ENCODE measurements at regions not wholly inside any gene's neighbourhood (a gene's known extent, or its start where the extent isn't known, plus 50 kb on each side); places are given as distances from the start of the nearest gene placed in this dataset.

DNA sequence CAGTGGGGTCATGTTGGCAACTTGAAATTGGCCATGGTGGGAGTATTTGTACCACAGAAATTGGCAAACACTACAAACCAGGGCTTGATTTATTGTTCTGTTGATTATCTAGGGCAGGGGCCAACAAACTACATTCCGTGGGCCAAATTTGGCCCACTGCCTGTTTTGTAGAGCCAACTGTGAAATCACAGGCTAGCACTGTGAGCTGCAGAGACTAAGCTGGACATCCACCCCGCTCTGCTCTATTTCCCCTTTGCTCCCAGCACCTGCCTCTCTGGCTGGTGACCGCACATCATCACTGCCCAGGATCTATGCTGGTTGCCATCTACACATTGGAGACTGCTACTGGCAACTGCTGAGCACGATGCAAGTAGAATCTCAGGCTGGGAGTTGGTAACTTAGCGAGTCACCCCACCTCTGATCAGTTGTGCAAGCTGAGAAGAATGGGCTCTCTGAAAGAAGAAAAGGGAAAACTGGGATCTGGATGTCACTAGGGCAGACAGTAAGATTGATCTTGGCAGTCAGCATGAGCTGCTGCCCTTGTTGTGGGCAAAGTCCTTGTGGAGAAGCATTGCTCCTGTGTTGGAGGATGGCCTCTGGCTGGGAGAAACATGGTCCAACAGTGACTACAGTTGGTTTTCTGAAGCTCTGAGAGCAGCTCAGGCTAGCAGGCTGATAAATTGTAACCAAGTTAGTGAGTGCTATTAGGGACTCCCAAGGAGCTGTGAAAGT lies 144.7 kb upstream of the RAD23B start:
- no peak for TF ChIP-seq GATA3 (IDR thresholded peaks at IDR 0.05; ENCODE audit: low read depth, low read length)
- no peak for TF ChIP-seq GATA2 (IDR thresholded peaks at IDR 0.05; ENCODE audit: low read depth, low read length)

DNA sequence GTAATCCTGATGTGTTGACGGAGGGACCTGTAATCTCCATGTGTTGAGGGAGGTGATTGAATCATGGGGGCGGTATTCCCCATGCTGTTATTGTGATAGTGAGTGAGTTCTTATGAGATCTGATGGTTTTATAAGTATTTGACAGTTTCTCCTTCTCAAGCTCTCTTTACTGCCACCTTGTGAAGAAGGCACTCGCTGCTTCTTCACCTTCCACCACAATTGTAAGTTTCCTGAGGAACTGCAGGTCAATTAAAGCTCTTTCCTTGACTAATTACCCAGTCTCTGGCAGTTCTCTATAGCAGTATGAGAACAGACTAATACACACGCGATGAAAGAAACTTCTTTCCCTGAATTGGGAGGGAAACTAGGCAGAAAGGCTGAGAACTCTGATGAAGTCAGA lies 141.1 kb upstream of the RAD23B start:
- TF ChIP-seq GATA3 (IDR thresholded peaks at IDR 0.05; ENCODE audit: low read depth, low read length) (no peak), GATA2 (IDR thresholded peaks at IDR 0.05; ENCODE audit: low read depth, low read length) (no peak)

DNA sequence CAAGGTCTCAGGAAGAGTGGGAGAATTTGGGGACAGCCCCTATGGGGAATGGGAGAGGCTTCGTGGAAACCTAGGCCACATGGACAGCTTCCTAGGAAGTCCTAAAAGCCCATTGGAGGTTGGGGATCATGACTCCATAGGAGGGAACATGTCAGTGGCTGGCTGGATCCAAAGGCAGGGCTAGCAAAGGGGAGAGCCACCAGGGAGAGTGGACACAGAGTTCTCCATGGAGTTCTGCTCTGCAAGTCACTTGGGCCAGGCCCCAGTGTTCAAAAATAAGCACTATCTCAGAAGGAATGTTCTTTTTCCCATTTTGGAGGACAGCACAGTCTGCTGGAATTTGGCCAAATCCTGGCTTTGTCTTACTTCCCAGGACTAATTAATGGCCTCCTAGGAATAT lies 140.6 kb upstream of the RAD23B start:
- no peak for TF ChIP-seq GATA3 (IDR thresholded peaks at IDR 0.05; ENCODE audit: low read depth, low read length)
- TF ChIP-seq GATA2 (IDR thresholded peaks at IDR 0.05; ENCODE audit: low read depth, low read length), result no peak

DNA sequence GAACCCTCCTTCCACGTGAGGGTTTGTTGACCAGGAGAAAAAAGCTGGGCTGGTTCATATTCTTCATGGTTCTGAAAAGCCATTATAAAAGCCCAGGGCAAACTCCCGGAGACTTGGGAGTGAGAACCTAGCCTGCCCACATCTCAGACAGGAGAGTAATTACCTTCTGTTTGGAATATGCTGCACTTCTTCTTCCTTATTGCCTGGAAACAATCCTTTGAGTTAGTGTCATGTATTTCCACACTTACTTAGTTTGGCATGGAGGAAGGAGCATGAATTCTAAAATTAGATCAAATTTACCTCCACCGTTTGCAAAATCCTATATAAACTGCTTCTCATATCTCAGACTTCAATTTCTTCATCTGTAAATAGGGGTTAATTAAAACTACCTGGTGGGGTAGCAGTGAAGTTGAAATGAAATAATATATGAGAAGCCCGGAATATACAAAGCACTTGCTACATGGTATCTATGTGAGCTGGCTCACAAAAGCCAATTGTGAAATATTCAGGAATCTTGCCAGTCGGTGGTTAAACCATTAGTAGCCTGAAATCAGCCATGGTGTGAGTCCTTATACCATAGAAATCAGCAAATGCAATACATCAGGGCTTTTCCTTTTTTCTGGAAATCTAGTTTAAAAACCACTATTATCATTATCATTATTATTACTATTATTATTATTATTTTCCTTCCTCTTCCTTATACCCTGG lies 140.0 kb upstream of the RAD23B start:
- no peak for TF ChIP-seq GATA3 (IDR thresholded peaks at IDR 0.05; ENCODE audit: low read depth, low read length)
- no peak for TF ChIP-seq GATA2 (IDR thresholded peaks at IDR 0.05; ENCODE audit: low read depth, low read length)

DNA sequence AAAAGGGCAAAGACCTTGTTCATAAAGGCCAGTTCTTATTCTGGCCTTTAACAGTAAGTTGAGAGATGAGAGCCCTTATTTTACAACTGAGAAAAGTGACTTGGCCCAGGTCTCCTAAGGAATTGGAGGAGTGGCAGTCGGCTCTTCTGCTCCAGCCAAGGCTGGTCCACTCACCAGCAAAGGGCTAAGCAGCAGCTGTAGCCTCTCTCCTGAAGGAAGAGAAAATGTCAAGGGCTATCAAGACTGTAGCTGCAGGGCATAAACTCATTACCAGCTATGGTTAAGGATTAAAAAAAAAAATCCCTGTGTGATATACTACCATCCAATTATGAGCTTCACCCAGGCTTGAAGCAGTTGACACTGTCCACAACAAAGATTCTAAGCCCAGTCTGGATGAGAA lies 138.6 kb upstream of the RAD23B start:
- TF ChIP-seq GATA2 (IDR thresholded peaks at IDR 0.05; ENCODE audit: low read depth, low read length) (no peak), GATA3 (IDR thresholded peaks at IDR 0.05; ENCODE audit: low read depth, low read length) (no peak)

DNA sequence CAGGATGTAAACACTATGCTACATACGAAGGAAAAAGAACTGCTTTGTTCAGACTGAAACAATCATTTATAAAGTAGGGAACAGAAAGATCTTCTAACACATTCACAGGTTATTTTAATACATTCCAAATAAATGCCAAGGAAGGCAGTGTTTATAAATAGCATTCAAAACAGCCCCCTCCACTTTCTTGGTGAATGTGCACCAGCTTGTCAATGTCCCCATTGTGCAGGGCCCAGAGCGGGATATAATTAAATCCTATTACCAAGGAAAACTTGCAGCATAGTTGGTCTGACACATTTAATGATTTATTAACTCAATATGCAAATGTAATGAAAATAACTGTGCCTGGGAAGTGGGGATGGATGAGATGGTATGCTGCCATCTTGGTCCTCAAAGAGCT lies 135.9 kb upstream of the RAD23B start:
- TF ChIP-seq GATA2 (IDR thresholded peaks at IDR 0.05; ENCODE audit: low read depth, low read length) (no peak), GATA3 (IDR thresholded peaks at IDR 0.05; ENCODE audit: low read depth, low read length) (no peak)

DNA sequence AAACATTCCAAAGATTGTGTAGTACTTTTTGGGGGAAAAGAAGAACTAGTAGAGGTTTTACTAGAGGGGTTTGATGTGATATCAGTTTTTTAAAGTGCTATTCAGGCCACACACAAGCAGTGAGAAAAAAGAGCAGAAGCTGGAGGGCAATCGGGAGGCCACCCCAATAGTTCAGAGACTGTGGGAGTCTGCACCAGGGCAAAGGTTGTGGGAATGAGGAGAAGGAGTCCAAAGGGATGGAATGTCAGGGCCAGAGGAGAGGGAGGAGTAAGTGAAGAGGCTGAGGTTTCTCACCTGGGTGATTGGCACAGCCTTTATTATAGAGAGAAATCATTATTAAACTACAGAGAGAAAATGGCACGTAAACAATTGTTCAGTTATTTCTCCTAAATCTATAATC lies 134.9 kb upstream of the RAD23B start:
- TF ChIP-seq GATA3 (IDR thresholded peaks at IDR 0.05; ENCODE audit: low read depth, low read length) (no peak), GATA2 (IDR thresholded peaks at IDR 0.05; ENCODE audit: low read depth, low read length) (no peak)

DNA sequence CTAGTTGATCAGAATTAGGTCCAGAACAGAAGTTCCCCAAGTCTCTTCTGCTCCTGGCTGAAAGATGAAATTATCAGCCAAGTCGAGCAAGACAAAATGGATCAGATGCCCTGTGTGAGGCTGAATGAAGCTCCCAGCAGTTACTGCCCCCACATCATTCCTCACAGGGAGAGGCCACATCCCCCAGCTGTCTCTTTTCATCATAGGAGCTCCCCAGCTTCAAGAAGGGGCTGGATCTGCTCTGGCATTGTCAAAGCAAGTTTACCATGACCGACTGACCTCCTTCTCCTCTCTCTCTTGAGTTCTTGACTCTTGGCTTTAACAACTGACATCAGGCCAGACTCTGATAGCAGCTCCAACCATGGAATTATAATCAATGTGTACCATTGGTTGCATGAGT lies 133.3 kb upstream of the RAD23B start:
- TF ChIP-seq GATA3 (IDR thresholded peaks at IDR 0.05; ENCODE audit: low read depth, low read length) (no peak), GATA2 (IDR thresholded peaks at IDR 0.05; ENCODE audit: low read depth, low read length) (no peak)

DNA sequence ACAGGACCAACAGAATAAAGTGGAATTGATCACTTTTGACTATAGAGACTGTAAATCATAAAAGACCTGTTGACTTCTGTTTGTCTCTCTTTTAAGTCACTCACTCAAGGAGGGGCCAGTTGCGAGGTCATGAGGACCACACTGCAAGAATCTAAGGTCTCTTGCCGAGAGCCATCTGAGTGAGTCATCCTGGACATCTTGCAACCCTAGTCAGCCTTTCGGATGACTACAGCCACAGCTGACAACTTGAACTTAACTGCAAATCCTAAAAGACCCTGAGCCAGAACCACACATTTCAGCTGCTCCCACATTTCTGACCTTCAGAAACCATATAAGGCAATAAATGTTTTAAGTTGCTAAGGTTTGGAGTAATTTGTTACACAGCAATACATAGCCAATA lies 129.7 kb upstream of the RAD23B start:
- TF ChIP-seq GATA2 (IDR thresholded peaks at IDR 0.05; ENCODE audit: low read depth, low read length) (no peak), GATA3 (IDR thresholded peaks at IDR 0.05; ENCODE audit: low read depth, low read length) (no peak)

DNA sequence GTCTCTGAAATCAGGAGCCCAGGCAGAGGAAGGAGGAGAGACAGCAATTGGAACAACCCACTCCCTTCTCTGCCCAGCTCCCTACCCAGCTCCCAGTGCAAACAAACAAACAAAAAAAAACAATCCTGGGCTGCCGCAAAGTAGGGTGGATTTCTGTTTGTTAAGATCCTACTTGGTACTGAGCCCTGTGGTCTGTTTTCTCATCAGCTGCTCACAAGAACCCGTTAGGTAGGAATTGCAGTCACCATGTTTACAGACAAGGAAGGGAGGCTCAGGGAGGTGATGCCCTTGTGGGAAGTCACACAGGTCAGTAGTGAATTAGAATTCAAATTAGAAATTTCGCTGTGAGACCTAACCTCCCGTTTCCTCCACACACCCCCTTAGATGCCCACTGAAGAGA lies 128.8 kb upstream of the RAD23B start:
- TF ChIP-seq GATA3 (IDR thresholded peaks at IDR 0.05; ENCODE audit: low read depth, low read length) (no peak), GATA2 (IDR thresholded peaks at IDR 0.05; ENCODE audit: low read depth, low read length) (no peak)

DNA sequence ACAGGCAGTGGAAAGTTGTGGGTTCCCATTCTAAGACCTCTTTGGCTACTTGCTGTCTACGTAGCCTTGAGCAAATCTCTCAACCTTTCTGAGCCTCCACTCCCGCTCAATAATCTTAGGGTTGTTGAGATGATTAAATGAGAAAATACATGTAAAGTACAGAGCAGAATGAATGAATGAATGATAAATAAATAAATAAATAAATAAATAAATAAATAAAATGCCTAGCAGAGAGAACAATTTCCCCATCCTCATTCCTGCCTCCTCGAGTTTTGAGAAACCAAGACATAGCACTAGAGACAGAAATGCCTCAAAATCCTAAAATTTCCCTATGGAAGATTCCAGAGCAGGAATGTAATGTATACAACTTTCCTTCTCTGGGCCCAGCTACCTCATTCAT lies 128.3 kb upstream of the RAD23B start:
- TF ChIP-seq GATA3 (IDR thresholded peaks at IDR 0.05; ENCODE audit: low read depth, low read length) (no peak), GATA2 (IDR thresholded peaks at IDR 0.05; ENCODE audit: low read depth, low read length) (no peak)

DNA sequence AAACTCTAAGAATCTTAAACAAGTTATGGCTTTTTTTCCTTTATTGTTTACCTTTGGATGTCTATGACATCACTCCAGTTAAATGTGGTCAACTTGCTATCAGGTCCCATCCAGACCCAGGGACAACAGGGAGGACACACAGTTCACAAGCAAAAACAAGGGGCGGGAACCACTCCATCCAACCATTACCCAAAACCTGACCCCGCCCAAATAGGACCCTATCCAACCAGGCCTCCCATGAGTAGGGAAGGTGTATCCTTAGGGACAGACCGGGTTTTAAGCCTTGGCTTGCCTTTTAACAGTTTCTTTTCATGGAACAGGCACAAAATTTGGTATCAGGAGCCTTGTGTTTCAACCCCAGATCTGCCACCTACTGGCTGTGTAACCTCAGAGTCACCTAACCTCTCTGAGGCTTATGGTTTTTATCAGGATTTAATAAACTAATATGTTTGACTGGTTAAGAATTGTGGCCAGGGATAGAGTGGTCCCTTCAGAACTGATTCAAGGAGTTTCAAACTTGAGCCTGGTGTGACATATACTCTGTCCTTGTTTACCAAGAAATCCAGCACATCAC lies 127.7 kb upstream of the RAD23B start:
- no peak for TF ChIP-seq GATA3 (IDR thresholded peaks at IDR 0.05; ENCODE audit: low read depth, low read length)
- TF ChIP-seq GATA2 (IDR thresholded peaks at IDR 0.05; ENCODE audit: low read depth, low read length), result no peak

DNA sequence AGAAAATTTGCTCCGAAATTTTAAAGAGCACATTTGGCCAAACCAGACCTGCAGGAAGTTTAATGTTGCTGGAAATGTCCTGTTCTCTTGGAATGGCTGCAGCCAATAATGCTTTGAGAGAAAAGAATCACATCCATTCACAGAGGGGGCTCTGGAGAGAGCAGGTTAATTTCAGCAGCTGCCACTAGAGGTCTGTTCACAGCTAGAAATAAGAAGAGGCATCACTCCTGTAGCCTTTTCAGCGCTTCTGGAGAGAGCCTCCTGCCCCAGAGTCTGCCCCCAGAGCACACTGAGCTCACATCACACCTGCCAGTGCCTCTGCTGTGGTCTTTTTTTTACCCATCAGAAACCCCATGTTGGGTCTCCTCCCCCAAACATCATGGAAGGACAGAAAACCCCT lies 124.8 kb upstream of the RAD23B start:
- no peak for TF ChIP-seq GATA3 (IDR thresholded peaks at IDR 0.05; ENCODE audit: low read depth, low read length)
- no peak for TF ChIP-seq GATA2 (IDR thresholded peaks at IDR 0.05; ENCODE audit: low read depth, low read length)

DNA sequence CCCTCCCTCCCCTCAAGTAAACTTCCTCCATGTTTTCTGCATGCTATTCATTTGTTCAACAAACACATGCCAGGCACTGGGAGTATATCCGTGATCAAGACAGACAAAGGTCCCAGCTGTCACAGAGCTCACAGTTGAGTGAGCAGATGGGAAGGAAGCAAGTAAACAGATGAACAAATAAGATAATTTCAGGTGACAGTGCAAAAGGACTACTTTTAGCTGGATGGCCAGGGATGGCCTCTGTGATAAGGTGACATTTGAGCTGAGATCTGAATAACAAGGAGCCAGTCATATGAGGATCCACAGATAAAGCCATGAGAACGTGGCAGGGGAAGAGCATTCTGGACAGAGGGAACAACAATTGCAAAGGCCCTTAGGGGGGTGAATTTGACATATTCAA lies 121.7 kb upstream of the RAD23B start:
- TF ChIP-seq GATA2 (IDR thresholded peaks at IDR 0.05; ENCODE audit: low read depth, low read length) (no peak), GATA3 (IDR thresholded peaks at IDR 0.05; ENCODE audit: low read depth, low read length) (no peak)

DNA sequence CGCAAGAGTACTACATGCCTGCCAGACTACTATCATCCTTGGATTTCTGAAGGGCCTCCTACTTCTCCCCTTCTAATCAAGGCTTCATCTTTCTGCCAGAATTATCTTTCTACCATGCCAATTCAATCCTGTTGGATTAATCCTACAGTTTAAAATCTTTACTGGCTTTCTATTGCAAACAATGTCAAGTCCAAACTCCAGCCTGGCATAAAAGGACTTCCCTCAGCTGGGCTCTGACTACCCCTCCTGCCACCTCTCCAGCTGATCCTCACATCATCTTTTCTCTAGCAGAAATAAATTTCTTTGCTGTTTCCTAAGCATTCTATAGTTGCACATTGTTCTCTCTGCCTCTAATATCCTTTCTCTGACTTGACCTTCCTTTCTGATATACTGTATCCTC lies 119.7 kb upstream of the RAD23B start:
- TF ChIP-seq GATA3 (IDR thresholded peaks at IDR 0.05; ENCODE audit: low read depth, low read length), result no peak
- TF ChIP-seq GATA2 (IDR thresholded peaks at IDR 0.05; ENCODE audit: low read depth, low read length), result no peak
